Urinary bladder (tissue), 3 donors: ENCODE measurements at regions not wholly inside any gene's neighbourhood (a gene's known extent, or its start where the extent isn't known, plus 50 kb on each side); places are given as distances from the start of the nearest gene placed in this dataset.
"Not testable (repeated sequence)": the region's sequence is repeated elsewhere in the genome, so short reads cannot be mapped to it uniquely, and the experiment has no call there.

Experiments
- DNase-seq: peaks from one replicate; pipeline ENCODE4 v3.0.0-alpha.2; 2015; ENCODE audit errors: extremely low spot score
- H3K27ac ChIP-seq: one replicate; pipeline ENCODE4 v1.5.1; 2013; ENCODE audit warnings: low read depth, mild to moderate bottlenecking, moderate library complexity
- H3K36me3 ChIP-seq: one replicate; pipeline ENCODE4 v1.6.1; 2013; ENCODE audit warnings: mild to moderate bottlenecking, moderate library complexity; ENCODE audit not compliant: insufficient read depth
- H3K4me1 ChIP-seq: one replicate; pipeline ENCODE4 v1.6.1; 2013; ENCODE audit warnings: mild to moderate bottlenecking, moderate library complexity; ENCODE audit not compliant: insufficient read depth
- H3K4me3 ChIP-seq: one replicate; pipeline ENCODE4 v1.5.1; 2013; ENCODE audit warnings: low read depth, low read length
- WGBS: extraction: QIAGEN DNeasy Blood & Tissue Kit; methylation state at CpG from one replicate; pipeline ENCODE4 v1.1.7; 2013; 5-methylcytosine and 5-hydroxymethylcytosine counted together
- donor health status: healthy with polysubstance abuse.
- donor health status: healthy.

GRCh38 chr9:117825609-117826347, 121.6 kb downstream of the TLR4 start:
- no peak for DNase-seq
- 40% methylated on average over 4 of the region's 4 CpGs for WGBS
- no peaks in the 10 kb centered on the region for H3K36me3 ChIP-seq

DNA sequence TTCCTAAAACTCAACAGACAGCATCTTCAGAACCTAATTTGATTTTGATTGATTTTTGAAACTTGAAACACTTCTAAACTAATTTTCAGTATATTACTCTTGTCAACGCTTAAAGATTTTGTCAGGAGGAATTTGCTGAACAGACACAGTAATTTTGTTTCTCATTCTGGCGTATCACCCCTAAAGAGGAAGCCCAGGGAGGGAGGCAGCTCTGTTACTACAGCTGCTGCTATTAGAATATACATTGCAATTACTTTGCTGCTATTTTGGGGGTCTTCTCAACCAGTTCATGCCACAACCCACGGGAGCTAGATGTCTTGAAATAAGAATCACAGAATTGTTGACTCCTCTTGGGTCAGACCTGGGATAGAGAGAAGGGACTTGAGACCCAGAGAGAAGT, 122.6 kb downstream of the TLR4 start:
- Histone ChIP-seq H3K36me3 (no peaks in the 10 kb centered on the region), H3K4me1 (no peaks in the 10 kb centered on the region), H3K4me3 (no peak overlapping the region), H3K27ac (no peak overlapping the region)
- no peak for DNase-seq
- 72% methylated on average over 3 of the region's 3 CpGs for WGBS

More at GRCh38 chr9:117825609-117826347, 121.6 kb downstream of the TLR4 start:
- H3K4me3 ChIP-seq: no peak overlapping the region
- H3K27ac ChIP-seq: no peak overlapping the region
- no peaks in the 10 kb centered on the region for H3K4me1 ChIP-seq

DNA sequence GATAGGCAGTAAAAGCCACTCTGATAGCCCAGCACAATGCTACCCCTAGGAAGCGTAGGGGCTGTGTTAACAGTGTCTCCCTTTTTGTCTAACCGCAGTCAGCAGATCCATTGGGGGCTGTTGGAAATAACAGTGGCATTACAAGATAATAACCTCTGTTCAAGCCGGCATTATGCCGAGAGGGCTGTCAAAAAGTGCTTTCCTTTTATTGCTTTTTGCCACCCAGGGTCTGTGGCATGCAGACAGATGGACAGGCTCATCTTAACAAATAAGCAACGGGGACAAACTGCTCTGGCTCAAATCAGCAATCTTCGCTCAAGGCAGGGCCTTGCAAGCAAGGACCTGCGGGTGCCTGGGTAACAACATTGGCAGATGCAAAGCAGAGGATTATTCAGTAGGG, 123.3 kb downstream of the TLR4 start:
- H3K4me1 ChIP-seq: no peaks in the 10 kb centered on the region
- WGBS: 59% methylated on average over 7 of the region's 7 CpGs

GRCh38 chr9:117828466-117828865, 124.3 kb downstream of the TLR4 start:
- Histone ChIP-seq H3K27ac (no peak overlapping the region), H3K36me3 (no peaks in the 10 kb centered on the region), H3K4me1 (no peaks in the 10 kb centered on the region), H3K4me3 (no peak overlapping the region)
- no peak for DNase-seq

More for the DNA sequence above, 123.3 kb downstream of the TLR4 start:
- DNase-seq: no peak
- Histone ChIP-seq H3K4me3 (no peak overlapping the region), H3K27ac (no peak overlapping the region), H3K36me3 (no peaks in the 10 kb centered on the region)

DNA sequence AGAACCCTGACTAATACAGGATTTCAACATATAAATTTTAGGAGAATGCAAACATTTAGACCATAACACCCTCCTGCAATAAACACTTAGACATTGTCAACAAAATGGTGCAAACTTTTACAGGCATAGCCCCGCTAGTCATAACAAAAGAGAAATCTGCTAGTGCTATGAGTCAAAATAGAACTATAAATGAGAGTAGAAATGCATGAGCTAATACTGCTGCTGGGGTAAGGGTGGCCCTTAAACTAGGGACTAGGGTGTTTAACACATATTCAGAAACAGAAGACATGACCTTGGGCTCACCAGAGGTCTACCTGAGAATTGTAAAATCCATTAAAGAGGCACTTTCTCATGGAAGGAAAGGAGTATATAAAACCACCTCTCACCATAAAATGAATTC, 131.6 kb downstream of the TLR4 start:
- 81% methylated on average over 1 of the region's 1 CpG for WGBS
- Histone ChIP-seq H3K36me3 (no peaks in the 10 kb centered on the region), H3K27ac (no peak overlapping the region), H3K4me3 (no peak overlapping the region), H3K4me1 (no peaks in the 10 kb centered on the region)
- DNase-seq: no peak

- Histone ChIP-seq H3K4me1 (no peaks in the 10 kb centered on the region), H3K4me3 (no peak overlapping the region), H3K27ac (no peak overlapping the region), H3K36me3 (no peaks in the 10 kb centered on the region)
- DNase-seq: no peak
- 84% methylated on average over 2 of the region's 2 CpGs for WGBS
Observed at GRCh38 chr9:117839862-117840261, 135.7 kb downstream of the TLR4 start.

GRCh38 chr9:117851836-117852461, 147.7 kb downstream of the TLR4 start:
- not testable (repeated sequence) for H3K4me3 ChIP-seq, H3K27ac ChIP-seq, H3K4me1 ChIP-seq, DNase-seq, H3K36me3 ChIP-seq
- WGBS: 89% methylated on average over 38 of the region's 38 CpGs

- Histone ChIP-seq H3K27ac (no peak overlapping the region), H3K4me3 (no peak overlapping the region), H3K36me3 (no peaks in the 10 kb centered on the region), H3K4me1 (no peaks in the 10 kb centered on the region)
- 51% methylated on average over 4 of the region's 4 CpGs for WGBS
- no peak for DNase-seq
Observed at GRCh38 chr9:117858561-117858960, 154.4 kb downstream of the TLR4 start.

- WGBS: 86% methylated on average over 1 of the region's 1 CpG
- Histone ChIP-seq H3K4me3 (no peak overlapping the region), H3K27ac (no peak overlapping the region), H3K4me1 (no peaks in the 10 kb centered on the region), H3K36me3 (no peaks in the 10 kb centered on the region)
- DNase-seq: no peak
Observed at GRCh38 chr9:117860849-117861248, 156.6 kb downstream of the TLR4 start.

DNA sequence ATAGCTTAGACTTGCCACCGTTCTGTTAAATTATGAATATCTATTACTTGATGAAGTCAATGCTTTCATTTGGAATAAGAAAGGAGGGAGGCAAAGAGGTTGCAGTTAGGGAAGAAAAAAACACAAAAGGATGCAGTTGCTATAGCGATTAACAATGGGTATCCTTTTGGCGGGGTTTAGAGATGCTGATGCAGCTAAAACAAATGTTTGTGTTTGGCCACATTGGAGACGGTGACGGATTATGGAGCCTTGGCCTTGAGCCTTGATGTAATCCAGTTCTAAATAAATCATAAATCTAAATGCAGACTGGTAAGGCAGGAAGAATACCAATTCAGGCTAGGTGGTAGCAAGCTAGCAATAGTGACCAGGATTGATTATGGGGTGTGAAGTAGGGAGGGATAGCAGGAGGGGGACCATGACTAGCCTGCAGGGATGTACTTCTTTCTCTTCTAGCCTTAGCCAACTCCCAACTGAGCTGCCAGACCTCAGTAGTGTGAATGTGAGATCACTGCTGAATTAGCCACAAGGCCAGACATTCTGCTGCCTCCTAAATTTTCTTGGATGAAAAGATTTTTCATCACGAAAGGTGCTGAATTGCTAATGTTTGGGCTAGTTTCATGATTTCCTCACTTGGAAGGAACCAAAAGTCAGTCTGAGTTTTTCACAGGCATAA, 160.3 kb downstream of the TLR4 start:
- Histone ChIP-seq H3K27ac (no peak overlapping the region), H3K4me1 (no peaks in the 10 kb centered on the region), H3K36me3 (no peaks in the 10 kb centered on the region), H3K4me3 (no peak overlapping the region)
- WGBS: 45% methylated on average over 6 of the region's 6 CpGs
- no peak for DNase-seq

- Histone ChIP-seq H3K27ac (no peak overlapping the region), H3K4me3 (no peak overlapping the region), H3K4me1 (no peaks in the 10 kb centered on the region), H3K36me3 (no peaks in the 10 kb centered on the region)
- no peak for DNase-seq
- 61% methylated on average over 1 of the region's 1 CpG for WGBS
Observed at GRCh38 chr9:117868594-117868993, 164.4 kb downstream of the TLR4 start.

GRCh38 chr9:117869287-117869686, 165.1 kb downstream of the TLR4 start:
- no peaks in the 10 kb centered on the region for H3K36me3 ChIP-seq
- WGBS: 97% methylated on average over 1 of the region's 1 CpG
- no peak overlapping the region for H3K4me3 ChIP-seq
- H3K27ac ChIP-seq: no peak overlapping the region
- no peaks in the 10 kb centered on the region for H3K4me1 ChIP-seq
- DNase-seq: no peak

DNA sequence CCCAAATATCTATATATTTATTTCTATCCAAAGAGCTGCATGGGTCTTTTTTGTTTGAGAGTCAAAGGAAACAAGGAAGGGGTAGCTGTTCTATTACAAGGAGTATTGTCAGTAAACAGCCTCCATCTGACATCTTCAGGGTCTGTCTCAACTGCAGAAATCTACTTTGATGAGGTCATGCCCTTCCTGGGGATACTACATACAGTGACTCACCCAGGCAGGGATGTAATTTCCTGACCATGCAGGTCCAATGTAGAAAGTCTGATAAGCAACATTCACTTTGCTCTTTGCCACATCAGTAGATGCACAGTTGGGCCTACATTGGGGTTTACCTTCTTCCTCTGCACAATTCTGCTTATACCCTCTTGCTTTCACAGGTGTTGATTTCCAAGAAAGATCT, 165.5 kb downstream of the TLR4 start:
- Histone ChIP-seq H3K36me3 (no peaks in the 10 kb centered on the region), H3K4me3 (no peak overlapping the region), H3K27ac (no peak overlapping the region), H3K4me1 (no peaks in the 10 kb centered on the region)
- no peak for DNase-seq

DNA sequence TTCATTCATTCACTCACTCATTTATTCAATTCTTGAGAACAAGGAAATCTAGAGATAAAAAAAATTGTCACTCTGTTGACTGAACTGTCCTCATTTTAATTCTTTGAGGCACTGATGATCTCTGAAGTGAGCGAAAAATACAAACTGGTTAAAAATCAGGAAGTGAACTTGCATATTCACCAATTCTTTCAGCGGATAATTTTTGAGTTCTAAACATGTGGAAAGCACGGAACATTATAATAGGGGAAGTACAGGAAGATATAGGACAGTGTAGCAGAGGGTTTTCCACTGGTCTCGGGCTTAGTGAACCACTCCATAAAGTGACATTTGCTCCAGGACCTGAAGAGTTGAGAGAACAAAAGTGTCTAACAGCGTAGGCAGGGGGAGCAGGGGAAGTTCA, 169.5 kb downstream of the TLR4 start:
- H3K36me3 ChIP-seq: no peaks in the 10 kb centered on the region
- no peak overlapping the region for H3K27ac ChIP-seq
- WGBS: 71% methylated on average over 5 of the region's 5 CpGs
- no peaks in the 10 kb centered on the region for H3K4me1 ChIP-seq
- H3K4me3 ChIP-seq: no peak overlapping the region
- DNase-seq: no peak
